ENCODE measurements at regions not wholly inside any gene's neighbourhood (a gene's known extent, or its start where the extent isn't known, plus 50 kb on each side); places are given as distances from the start of the nearest gene placed in this dataset.

GRCh38 chr12:93225094-93225493, 152.6 kb upstream of the NUDT4 start:
- TF ChIP-seq EZH2 (IDR thresholded peaks at IDR 0.05): no peak
- no peak for TF ChIP-seq POLR2AphosphoS5 (IDR thresholded peaks at IDR 0.05; ENCODE audit: borderline replicate concordance, low read depth, low read length)
- no peak for TF ChIP-seq FOXP2 (optimal IDR thresholded peaks at IDR 0.05; ENCODE audit: control extremely low read depth, extremely low read length, insufficient read depth)
